ENCODE measurements at regions not wholly inside any gene's neighbourhood (a gene's known extent, or its start where the extent isn't known, plus 50 kb on each side); places are given as distances from the start of the nearest gene placed in this dataset.

GRCh38 chr10:35843524-35844181, 201.6 kb upstream of the FZD8 start:
- Histone ChIP-seq H3K4me2 (ENCODE audit: low read length) (no peak overlapping the region), H4K20me1 (ENCODE audit: insufficient read depth) (no peaks in the 10 kb centered on the region), H3K9ac (ENCODE audit: low read length) (no peak overlapping the region), H3K9me2 (ENCODE audit: insufficient read depth) (no peaks in the 10 kb centered on the region), H2AFZ (ENCODE audit: low read depth, low read length, poor library complexity, severe bottlenecking) (no peak overlapping the region), H3K4me1 (ENCODE audit: control insufficient read depth in 1 of 2, insufficient read depth in 2 of 2, low read length in 2 of 2) (no peaks in the 10 kb centered on the region), H3K27ac (ENCODE audit: low read depth, low read length) (no peak overlapping the region), H3K4me3 (replicated peaks in 1 of 2; ENCODE audit: low read depth in 1 of 2, low read length in 2 of 2) (no peak overlapping the region), H3K36me3 (ENCODE audit: control insufficient read depth in 1 of 2, insufficient read depth in 2 of 2, low read length in 2 of 2) (no peaks in the 10 kb centered on the region), H3K79me2 (ENCODE audit: insufficient read depth, low read length) (no peaks in the 10 kb centered on the region), H3K27me3 (ENCODE audit: insufficient read depth, low read length) (no peaks in the 10 kb centered on the region), H3K9me3 (ENCODE audit: control insufficient read depth in 1 of 2, insufficient read depth in 1 of 2, low read depth in 1 of 2, low read length in 2 of 2) (no peaks in the 10 kb centered on the region)
- DNase-seq (ENCODE audit: low read depth, low spot score) (no peak), ATAC-seq (no peak)
- no TSS peak for BruUV-seq (replicated peaks)
- RAD21 ChIA-PET (ENCODE audit: low non-redundant PET in 1 of 2, low total read pairs in 2 of 2, uncharacterized antibody in 2 of 2, unreplicated experiment in 2 of 2), result no interaction called here
- intact Hi-C loops (cut with micrococcal nuclease), result no loop called here
- CTCF ChIA-PET, result no interaction called here
- POLR2A ChIA-PET, result no interaction called here
- TF ChIP-seq EGR1 (IDR thresholded peaks at IDR 0.05; ENCODE audit: low read depth) (no peak), CBX3 (IDR thresholded peaks at IDR 0.05; ENCODE audit: low read depth) (no peak), RAD21 (IDR thresholded peaks at IDR 0.05; ENCODE audit: low read depth) (no peak), POLR2AphosphoS5 (IDR thresholded peaks at IDR 0.05; ENCODE audit: low read depth, low read length) (no peak), MAX (IDR thresholded peaks at IDR 0.05) (no peak), POLR2A (IDR thresholded peaks at IDR 0.05; ENCODE audit: borderline replicate concordance, extremely low read depth, insufficient read depth, insufficient read length) (no peak), ZFX (IDR thresholded peaks at IDR 0.05) (no peak), JUND (IDR thresholded peaks at IDR 0.05) (no peak), ZBTB33 (IDR thresholded peaks at IDR 0.05; ENCODE audit: extremely low read depth, insufficient replicate concordance, low read length) (no peak), SP1 (IDR thresholded peaks at IDR 0.05; ENCODE audit: low read depth) (no peak), ELF1 (IDR thresholded peaks at IDR 0.05; ENCODE audit: borderline replicate concordance, low read depth) (no peak), REST (IDR thresholded peaks at IDR 0.05; ENCODE audit: low read depth) (no peak)
- TF ChIP-seq, protein P1, sequence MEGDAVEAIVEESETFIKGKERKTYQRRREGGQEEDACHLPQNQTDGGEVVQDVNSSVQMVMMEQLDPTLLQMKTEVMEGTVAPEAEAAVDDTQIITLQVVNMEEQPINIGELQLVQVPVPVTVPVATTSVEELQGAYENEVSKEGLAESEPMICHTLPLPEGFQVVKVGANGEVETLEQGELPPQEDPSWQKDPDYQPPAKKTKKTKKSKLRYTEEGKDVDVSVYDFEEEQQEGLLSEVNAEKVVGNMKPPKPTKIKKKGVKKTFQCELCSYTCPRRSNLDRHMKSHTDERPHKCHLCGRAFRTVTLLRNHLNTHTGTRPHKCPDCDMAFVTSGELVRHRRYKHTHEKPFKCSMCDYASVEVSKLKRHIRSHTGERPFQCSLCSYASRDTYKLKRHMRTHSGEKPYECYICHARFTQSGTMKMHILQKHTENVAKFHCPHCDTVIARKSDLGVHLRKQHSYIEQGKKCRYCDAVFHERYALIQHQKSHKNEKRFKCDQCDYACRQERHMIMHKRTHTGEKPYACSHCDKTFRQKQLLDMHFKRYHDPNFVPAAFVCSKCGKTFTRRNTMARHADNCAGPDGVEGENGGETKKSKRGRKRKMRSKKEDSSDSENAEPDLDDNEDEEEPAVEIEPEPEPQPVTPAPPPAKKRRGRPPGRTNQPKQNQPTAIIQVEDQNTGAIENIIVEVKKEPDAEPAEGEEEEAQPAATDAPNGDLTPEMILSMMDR (IDR thresholded peaks at IDR 0.05 in 2 of 3, conservative IDR thresholded peaks at IDR 0.05 in 1 of 3; ENCODE audit: borderline replicate concordance in 1 of 3, insufficient read depth in 1 of 3, low read depth in 2 of 3, low read length in 2 of 3), result no peak
- TF ChIP-seq, protein P2, sequence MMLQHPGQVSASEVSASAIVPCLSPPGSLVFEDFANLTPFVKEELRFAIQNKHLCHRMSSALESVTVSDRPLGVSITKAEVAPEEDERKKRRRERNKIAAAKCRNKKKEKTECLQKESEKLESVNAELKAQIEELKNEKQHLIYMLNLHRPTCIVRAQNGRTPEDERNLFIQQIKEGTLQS (IDR thresholded peaks at IDR 0.05), result no peak
